ENCODE measurements at regions not wholly inside any gene's neighbourhood (a gene's known extent, or its start where the extent isn't known, plus 50 kb on each side); places are given as distances from the start of the nearest gene placed in this dataset.
"Not testable (repeated sequence)": the region's sequence is repeated elsewhere in the genome, so short reads cannot be mapped to it uniquely, and the experiment has no call there.

DNA sequence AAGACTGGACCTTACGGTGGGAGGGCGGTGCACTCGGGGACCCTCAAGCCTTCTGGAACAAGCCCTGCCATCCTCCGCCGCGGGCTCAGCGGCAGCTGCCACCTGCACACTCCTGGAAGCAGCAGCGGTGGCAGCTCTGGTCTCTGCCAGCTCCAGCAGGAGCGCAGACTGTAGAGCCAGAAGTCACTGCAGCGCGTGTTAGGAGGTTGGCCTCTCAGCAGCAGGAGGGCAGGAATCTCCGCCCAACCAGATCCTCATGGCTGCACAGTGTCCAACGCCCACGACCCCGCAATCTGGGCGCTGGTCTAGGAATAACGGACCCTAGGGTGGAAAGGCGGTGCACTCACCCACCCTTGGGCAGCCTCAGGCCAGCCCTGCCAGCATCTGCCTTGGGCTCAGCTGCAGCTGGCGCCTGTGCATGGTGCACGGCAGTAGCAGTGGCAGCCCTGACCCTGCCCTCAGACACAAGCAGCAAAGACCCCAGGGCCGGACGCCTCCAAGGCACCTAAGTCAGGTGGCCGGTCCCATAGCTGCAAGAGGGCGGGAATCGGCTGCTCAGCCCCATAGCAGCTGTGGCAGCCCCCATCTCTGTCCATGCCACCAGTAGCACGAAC, 88.7 kb downstream of the POTEG start:
- DNase-seq (ENCODE audit: low spot score in 2 of 2); intact Hi-C loops (cut with DNase I; ENCODE audit: low total_unique reads); H3K4me3 ChIP-seq (ENCODE audit: low read depth, poor library complexity, severe bottlenecking): not testable (repeated sequence)
- no CpG with 5 or more reads among the region's 26 CpGs for WGBS, 2 donors

DNA sequence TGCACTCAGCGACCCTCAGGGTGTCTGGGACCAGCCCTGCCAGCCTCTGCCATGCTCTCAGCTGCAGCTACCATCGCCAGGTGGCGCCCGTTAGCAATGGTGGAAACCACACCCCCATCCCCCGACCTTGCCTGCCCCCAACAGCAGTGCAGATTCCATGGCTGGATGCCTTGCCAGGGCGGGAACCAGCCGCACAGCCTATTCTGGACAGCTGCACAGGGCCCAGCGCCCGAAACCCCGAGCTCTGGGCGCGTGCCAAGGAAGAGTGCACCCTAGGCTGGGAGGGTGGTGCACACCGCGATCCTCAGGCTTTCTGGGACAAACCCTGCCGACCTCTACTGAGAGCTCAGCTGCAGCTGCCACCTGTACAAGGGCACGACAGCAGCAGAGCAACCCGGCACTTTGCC, 88.1 kb downstream of the POTEG start:
- intact Hi-C loops (cut with DNase I; ENCODE audit: low total_unique reads); DNase-seq (ENCODE audit: low spot score in 2 of 2); H3K4me3 ChIP-seq (ENCODE audit: low read depth, poor library complexity, severe bottlenecking): not testable (repeated sequence)
- WGBS, 2 donors: 100% methylated on average over 1 of the region's 17 CpGs; no CpG with 5 or more reads in 1 of the 2 donors

DNA sequence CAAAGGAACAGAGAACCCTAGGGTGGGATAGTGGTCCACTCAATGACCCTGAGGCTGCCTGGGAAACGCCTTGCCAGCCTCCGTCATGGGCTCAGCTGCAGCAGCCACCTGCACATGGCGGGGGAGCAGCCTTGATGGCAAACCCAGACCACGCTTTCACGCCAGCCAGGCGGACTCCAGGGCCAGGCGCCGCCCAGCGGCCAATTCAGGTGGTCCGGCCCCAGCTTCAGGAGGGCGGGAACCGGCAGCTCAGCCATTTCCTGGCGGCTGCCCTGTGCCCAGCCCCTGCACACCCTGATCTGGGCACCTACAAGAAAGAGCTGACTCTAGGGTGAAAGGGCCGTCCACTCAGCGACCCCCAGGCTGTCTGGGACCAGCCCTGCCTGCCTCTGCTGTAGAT, 87.5 kb downstream of the POTEG start:
- H3K4me3 ChIP-seq (ENCODE audit: low read depth, poor library complexity, severe bottlenecking); DNase-seq (ENCODE audit: low spot score in 2 of 2); intact Hi-C loops (cut with DNase I; ENCODE audit: low total_unique reads): not testable (repeated sequence)
- WGBS, 2 donors: no CpG with 5 or more reads among the region's 15 CpGs

DNA sequence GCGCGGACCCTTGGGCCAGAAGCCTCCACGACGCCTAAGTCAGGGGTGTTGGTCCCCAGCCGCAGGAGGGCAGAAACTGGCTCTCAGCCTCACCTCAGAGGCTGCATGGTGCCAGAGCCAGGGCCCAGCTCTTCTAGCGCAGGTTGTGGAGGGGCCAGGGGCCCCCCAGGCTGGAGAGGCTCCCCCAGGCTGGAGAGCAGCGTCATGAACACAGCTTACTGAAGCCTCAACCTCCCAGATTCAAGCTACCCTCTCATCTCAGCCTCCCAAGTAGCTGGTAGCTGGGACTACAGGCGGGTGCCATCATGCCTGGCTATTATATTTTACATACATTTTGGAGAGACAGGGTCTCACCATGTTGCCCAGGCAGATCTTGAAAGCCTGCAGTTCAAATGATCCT, 87.0 kb downstream of the POTEG start:
- H3K4me3 ChIP-seq (ENCODE audit: low read depth, poor library complexity, severe bottlenecking); DNase-seq (ENCODE audit: low spot score in 2 of 2); intact Hi-C loops (cut with DNase I; ENCODE audit: low total_unique reads): not testable (repeated sequence)
- WGBS, 2 donors: no CpG with 5 or more reads among the region's 8 CpGs

Measured in lower leg skin (tissue), 3 donors.